ENCODE measurements at regions not wholly inside any gene's neighbourhood (a gene's known extent, or its start where the extent isn't known, plus 50 kb on each side); places are given as distances from the start of the nearest gene placed in this dataset.

DNA sequence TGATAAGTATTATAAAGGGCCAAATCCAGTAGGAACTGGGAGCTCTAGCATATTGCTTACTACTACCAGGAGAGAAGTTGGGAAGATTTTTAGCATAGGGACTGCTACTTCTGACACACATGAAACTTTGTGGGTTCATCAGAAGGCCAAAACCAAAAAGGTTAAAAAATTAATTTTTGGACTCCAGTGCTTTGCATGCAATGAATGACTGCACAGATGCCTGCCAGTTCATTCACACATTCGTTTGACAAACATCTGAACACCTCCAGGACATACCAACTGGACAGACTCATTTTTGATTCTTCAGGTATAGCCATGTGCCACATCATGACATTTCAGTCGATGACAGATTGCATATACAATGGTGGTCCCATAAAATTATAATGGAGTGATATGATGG, 79.8 kb downstream of the MID1IP1 start:
- WGBS (ENCODE audit: extremely low coverage, insufficient read length, low lambda C conversion rate) = no CpG with 5 or more reads among the region's 2 CpGs

More for the DNA sequence above, 79.8 kb downstream of the MID1IP1 start:
- Mint-ChIP-seq H3K27ac (no peak overlapping the region), H3K36me3 (ENCODE audit: insufficient read depth in 1 of 3, low read depth in 3 of 3) (peaks cover 0 to 2% (median 0%) of the 10 kb centered on the region in 3 experiments; a peak in 2 of 7 replicates), H3K27me3 (ENCODE audit: low read depth) (no peaks in the 10 kb centered on the region; the same call in 1 of the 2 replicates), H3K4me1 (peaks cover 12 to 14% of the 10 kb centered on the region in 2 experiments), H3K4me3 (no peak overlapping the region), H3K9me3 (peaks cover 56 to 67% of the 10 kb centered on the region in 2 experiments)
- Histone ChIP-seq H2BK5ac (ENCODE audit: insufficient read length, low read length) (no peak overlapping the region), H3K79me1 (ENCODE audit: insufficient read depth, low read depth, low read length, poor library complexity, severe bottlenecking) (no peaks in the 10 kb centered on the region), H3K9me3 (ENCODE audit: control insufficient read depth, low read depth, low read length) (no peaks in the 10 kb centered on the region), H3K4me2 (ENCODE audit: insufficient read depth, insufficient read length, low read length) (no peak overlapping the region), H4K5ac (ENCODE audit: insufficient read length, low read depth, low read length) (no peak overlapping the region), H3T11ph (ENCODE audit: low read length) (no peak overlapping the region), H3K27me3 (ENCODE audit: insufficient read depth, low read length) (no peaks in the 10 kb centered on the region), H2AK5ac (ENCODE audit: insufficient read length, low read length) (no peak overlapping the region), H2BK15ac (ENCODE audit: low read depth, low read length) (no peak overlapping the region), H4K8ac (replicated peaks; ENCODE audit: insufficient read length, low read depth, low read length) (no peak overlapping the region), H3K23ac (ENCODE audit: insufficient read length, low read depth, low read length) (no peak overlapping the region), H3K4me1 (ENCODE audit: insufficient read depth, low read length) (peaks cover 3% of the 10 kb centered on the region; the same call in 1 of the 2 replicates), H3K18ac (ENCODE audit: insufficient read length, low read depth, low read length) (no peak overlapping the region), H3K27ac (ENCODE audit: insufficient read length, low read depth, low read length) (no peak overlapping the region), H2BK20ac (ENCODE audit: low read depth, low read length, poor library complexity, severe bottlenecking) (no peak overlapping the region), H3K14ac (ENCODE audit: insufficient read depth, low read length) (no peak overlapping the region), H4K20me1 (ENCODE audit: control insufficient read depth, insufficient read depth, insufficient read length) (no peaks in the 10 kb centered on the region), H3K9ac (ENCODE audit: extremely low read depth, insufficient read length, low read length) (no peak overlapping the region), H2BK120ac (ENCODE audit: low read depth, low read length, poor library complexity, severe bottlenecking) (no peak overlapping the region), H2BK12ac (ENCODE audit: insufficient read length, low read depth, low read length) (no peak overlapping the region), H2AFZ (ENCODE audit: low read length) (no peak overlapping the region), H3K79me2 (ENCODE audit: insufficient read depth, low read length) (no peaks in the 10 kb centered on the region), H3K56ac (ENCODE audit: insufficient read length, low read depth, low read length) (no peak overlapping the region), H4K91ac (ENCODE audit: insufficient read length, low read depth, low read length) (no peak overlapping the region), H3K23me2 (ENCODE audit: insufficient read length, low read depth, low read length, poor library complexity, severe bottlenecking) (no peaks in the 10 kb centered on the region), H3K4ac (ENCODE audit: low read depth, low read length) (no peak overlapping the region)
- TF ChIP-seq, protein P1, sequence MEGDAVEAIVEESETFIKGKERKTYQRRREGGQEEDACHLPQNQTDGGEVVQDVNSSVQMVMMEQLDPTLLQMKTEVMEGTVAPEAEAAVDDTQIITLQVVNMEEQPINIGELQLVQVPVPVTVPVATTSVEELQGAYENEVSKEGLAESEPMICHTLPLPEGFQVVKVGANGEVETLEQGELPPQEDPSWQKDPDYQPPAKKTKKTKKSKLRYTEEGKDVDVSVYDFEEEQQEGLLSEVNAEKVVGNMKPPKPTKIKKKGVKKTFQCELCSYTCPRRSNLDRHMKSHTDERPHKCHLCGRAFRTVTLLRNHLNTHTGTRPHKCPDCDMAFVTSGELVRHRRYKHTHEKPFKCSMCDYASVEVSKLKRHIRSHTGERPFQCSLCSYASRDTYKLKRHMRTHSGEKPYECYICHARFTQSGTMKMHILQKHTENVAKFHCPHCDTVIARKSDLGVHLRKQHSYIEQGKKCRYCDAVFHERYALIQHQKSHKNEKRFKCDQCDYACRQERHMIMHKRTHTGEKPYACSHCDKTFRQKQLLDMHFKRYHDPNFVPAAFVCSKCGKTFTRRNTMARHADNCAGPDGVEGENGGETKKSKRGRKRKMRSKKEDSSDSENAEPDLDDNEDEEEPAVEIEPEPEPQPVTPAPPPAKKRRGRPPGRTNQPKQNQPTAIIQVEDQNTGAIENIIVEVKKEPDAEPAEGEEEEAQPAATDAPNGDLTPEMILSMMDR (conservative IDR thresholded peaks at IDR 0.05) = no peak
- DNase-seq = no peak

All from H9 (cell line).